ENCODE measurements at regions not wholly inside any gene's neighbourhood (a gene's known extent, or its start where the extent isn't known, plus 50 kb on each side); places are given as distances from the start of the nearest gene placed in this dataset.

DNA sequence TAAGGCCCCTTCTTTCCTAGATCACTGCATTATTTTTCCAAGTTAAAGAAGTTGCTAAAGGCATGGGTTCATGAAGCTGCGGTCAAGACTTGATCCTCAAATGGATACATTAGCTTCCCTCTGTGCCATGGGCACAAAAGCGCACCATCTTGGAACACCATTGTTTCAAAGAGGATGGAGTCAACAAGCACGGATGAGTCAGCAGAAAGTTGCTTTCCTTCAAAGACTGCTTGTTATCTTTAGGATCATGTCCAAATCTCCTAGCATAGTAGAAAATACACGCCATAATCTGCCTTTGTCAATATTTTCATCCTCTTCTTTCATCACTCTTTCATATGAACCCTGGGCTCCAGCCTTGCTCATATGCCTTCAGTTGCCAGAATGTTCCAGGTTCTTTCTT is 226.8 kb upstream of the GATB start:
- no peak for TF ChIP-seq POLR2A (IDR thresholded peaks at IDR 0.05)
- TF ChIP-seq, protein P1, sequence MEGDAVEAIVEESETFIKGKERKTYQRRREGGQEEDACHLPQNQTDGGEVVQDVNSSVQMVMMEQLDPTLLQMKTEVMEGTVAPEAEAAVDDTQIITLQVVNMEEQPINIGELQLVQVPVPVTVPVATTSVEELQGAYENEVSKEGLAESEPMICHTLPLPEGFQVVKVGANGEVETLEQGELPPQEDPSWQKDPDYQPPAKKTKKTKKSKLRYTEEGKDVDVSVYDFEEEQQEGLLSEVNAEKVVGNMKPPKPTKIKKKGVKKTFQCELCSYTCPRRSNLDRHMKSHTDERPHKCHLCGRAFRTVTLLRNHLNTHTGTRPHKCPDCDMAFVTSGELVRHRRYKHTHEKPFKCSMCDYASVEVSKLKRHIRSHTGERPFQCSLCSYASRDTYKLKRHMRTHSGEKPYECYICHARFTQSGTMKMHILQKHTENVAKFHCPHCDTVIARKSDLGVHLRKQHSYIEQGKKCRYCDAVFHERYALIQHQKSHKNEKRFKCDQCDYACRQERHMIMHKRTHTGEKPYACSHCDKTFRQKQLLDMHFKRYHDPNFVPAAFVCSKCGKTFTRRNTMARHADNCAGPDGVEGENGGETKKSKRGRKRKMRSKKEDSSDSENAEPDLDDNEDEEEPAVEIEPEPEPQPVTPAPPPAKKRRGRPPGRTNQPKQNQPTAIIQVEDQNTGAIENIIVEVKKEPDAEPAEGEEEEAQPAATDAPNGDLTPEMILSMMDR (IDR thresholded peaks at IDR 0.05), result no peak
